GM23248 (cell line): ENCODE measurements at regions not wholly inside any gene's neighbourhood (a gene's known extent, or its start where the extent isn't known, plus 50 kb on each side); places are given as distances from the start of the nearest gene placed in this dataset.

Experiments
- DNase-seq: peaks from one replicate; pipeline ENCODE4 v3.0.0-alpha.2; 2015
- H2AFZ ChIP-seq: fragments of 200-600 bp; sonication (generic); 2 replicates; pipeline ENCODE4 v1.6.1; 2016; ENCODE audit warnings: antibody characterized with exemption
- H3F3A ChIP-seq: fragments of 200-600 bp; sonication (generic); 2 replicates; pipeline ENCODE4 v1.6.1; 2016; ENCODE audit warnings: mild to moderate bottlenecking, antibody characterized with exemption, mixed run types; ENCODE audit not compliant: insufficient read depth
- H3K27ac ChIP-seq: fragments of 200-600 bp; sonication (generic); 2 replicates; pipeline ENCODE4 v1.5.1; 2016; ENCODE audit warnings: mild to moderate bottlenecking
- H3K27me3 ChIP-seq: fragments of 200-600 bp; sonication (generic); replicated peaks from 2 replicates; pipeline ENCODE4 v1.6.1; 2016; ENCODE audit warnings: mild to moderate bottlenecking; ENCODE audit not compliant: insufficient read depth
- H3K36me3 ChIP-seq: fragments of 200-600 bp; sonication (generic); 2 replicates; pipeline ENCODE4 v1.6.1; 2016; ENCODE audit warnings: low read depth, mild to moderate bottlenecking
- H3K4me1 ChIP-seq: fragments of 200-600 bp; sonication (generic); 2 replicates; pipeline ENCODE4 v1.6.1; 2016; ENCODE audit warnings: mild to moderate bottlenecking; ENCODE audit not compliant: insufficient read depth
- H3K4me2 ChIP-seq: fragments of 200-600 bp; sonication (generic); one replicate; pipeline ENCODE4 v1.6.1; 2016; ENCODE audit warnings: mild to moderate bottlenecking; ENCODE audit not compliant: unreplicated experiment
- H3K4me3 ChIP-seq: fragments of 200-600 bp; sonication (generic); 2 replicates; pipeline ENCODE4 v1.5.1; 2016; ENCODE audit warnings: mild to moderate bottlenecking
- H3K79me2 ChIP-seq: fragments of 200-600 bp; sonication (generic); 2 replicates; pipeline ENCODE4 v1.6.1; 2016; ENCODE audit warnings: mild to moderate bottlenecking; ENCODE audit not compliant: insufficient read depth
- H3K9ac ChIP-seq: fragments of 200-600 bp; sonication (generic); 2 replicates; pipeline ENCODE4 v1.6.1; 2016; ENCODE audit warnings: mild to moderate bottlenecking
- H3K9me2 ChIP-seq: fragments of 200-600 bp; sonication (generic); 2 replicates; pipeline ENCODE4 v1.6.1; 2016; ENCODE audit warnings: mixed run types, mild to moderate bottlenecking, moderate library complexity; ENCODE audit not compliant: insufficient read depth
- H3K9me3 ChIP-seq: fragments of 200-600 bp; sonication (generic); one replicate; pipeline ENCODE4 v1.6.1; 2017; ENCODE audit warnings: low read depth
- H4K20me1 ChIP-seq: fragments of 200-600 bp; sonication (generic); 2 replicates; pipeline ENCODE4 v1.6.0; 2016; ENCODE audit not compliant: insufficient read depth
- EZH2 ChIP-seq: fragments of 200-600 bp; sonication (generic); IDR thresholded peaks from 2 replicates; pipeline ENCODE4 v1.6.1; 2018; ENCODE audit warnings: antibody characterized with exemption, mild to moderate bottlenecking; ENCODE audit not compliant: insufficient read depth, poor library complexity, severe bottlenecking
- EZH2phosphoT487 ChIP-seq: fragments of 200-600 bp; sonication (generic); IDR thresholded peaks from 2 replicates; pipeline ENCODE4 v1.6.1; 2018; ENCODE audit warnings: antibody characterized with exemption, moderate library complexity, mild to moderate bottlenecking, low read depth; ENCODE audit not compliant: insufficient read depth
- WGBS, 2 experiments: methylation state at CpG; one replicate each; pipeline ENCODE4 v1.1.6; 2015 to 2017; ENCODE audit warnings: low lambda C conversion rate in 2 of 2, low coverage in 1 of 2; ENCODE audit errors: missing lambda C conversion rate in 2 of 2; 5-methylcytosine and 5-hydroxymethylcytosine counted together
- in situ Hi-C: fragments of 300-500 bp; cut with MboI; formaldehyde crosslinking; loops from 2 replicates; pipeline ENCODE4 v1.15.0; 2020

DNA sequence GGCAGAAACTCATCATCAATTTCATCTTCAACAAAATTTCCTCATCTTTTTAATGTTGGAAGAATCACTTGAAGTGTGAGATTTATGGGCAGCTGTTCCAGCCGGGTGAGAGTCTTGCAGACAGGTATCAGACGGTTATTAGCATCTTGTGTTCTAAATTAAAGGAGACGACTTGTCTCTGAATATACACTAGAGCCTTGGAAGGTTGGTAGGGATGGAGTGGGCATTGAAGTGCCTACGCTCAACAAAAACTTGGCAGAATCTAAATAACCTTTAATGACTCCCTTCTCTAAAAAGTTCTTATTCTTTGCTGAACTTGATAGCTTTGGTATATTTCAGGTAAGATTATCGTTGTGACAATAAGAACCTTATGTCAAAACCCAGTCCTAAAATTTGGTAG is 111.5 kb upstream of the MAGI3 start:
- no peaks in the 10 kb centered on the region for H3K36me3 ChIP-seq
- no peaks in the 10 kb centered on the region for H3F3A ChIP-seq
- H2AFZ ChIP-seq: no peak overlapping the region
- H3K9me2 ChIP-seq: no peaks in the 10 kb centered on the region
- peaks cover 4% of the 10 kb centered on the region; the same call in 1 of the 2 replicates for H3K27me3 ChIP-seq
- H3K9me3 ChIP-seq: no peaks in the 10 kb centered on the region
- no peaks in the 10 kb centered on the region for H4K20me1 ChIP-seq
- in situ Hi-C loops: no loop called here
- TF ChIP-seq EZH2phosphoT487 (no peak), EZH2 (no peak)
- no peaks in the 10 kb centered on the region for H3K4me1 ChIP-seq
- no peak overlapping the region for H3K9ac ChIP-seq
- H3K4me2 ChIP-seq: no peak overlapping the region
- H3K4me3 ChIP-seq: no peak overlapping the region
- H3K79me2 ChIP-seq: no peaks in the 10 kb centered on the region
- DNase-seq: no peak
- H3K27ac ChIP-seq: no peak overlapping the region
- 28 to 29% methylated on average over 5 of the region's 5 CpGs for WGBS, 2 experiments

DNA sequence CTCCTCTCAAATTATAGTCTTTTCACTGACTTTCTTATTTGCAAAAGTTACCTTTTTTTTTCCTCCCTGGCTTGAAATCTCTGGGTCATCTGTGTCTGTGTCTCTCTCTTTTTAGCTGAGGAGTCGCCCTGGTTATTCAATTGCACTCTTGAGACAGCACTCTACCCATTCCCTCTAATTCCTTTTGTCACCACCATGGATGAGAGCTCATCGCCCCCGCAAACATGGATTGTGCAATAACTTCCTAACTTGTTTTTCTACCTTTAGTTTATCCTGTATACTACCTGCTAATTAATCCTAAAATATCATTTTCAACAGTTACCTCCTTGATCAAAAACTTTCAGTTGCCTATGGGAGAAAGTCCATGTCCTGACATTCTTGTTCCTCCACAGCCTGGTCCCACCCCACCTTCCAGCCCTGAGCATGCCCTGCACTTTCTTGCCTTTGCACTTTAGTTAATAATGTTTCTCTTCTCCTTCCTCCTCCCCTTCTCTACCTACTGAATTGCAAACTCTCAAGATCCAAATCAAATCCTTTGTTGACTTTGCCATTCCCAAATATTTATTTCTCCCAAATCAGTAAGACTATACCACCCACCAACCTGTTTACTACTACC is 110.4 kb upstream of the MAGI3 start:
- Histone ChIP-seq H3K4me1 (no peaks in the 10 kb centered on the region), H3F3A (no peaks in the 10 kb centered on the region), H3K4me2 (no peak overlapping the region), H3K79me2 (no peaks in the 10 kb centered on the region), H2AFZ (no peak overlapping the region), H3K9ac (no peak overlapping the region), H3K36me3 (no peaks in the 10 kb centered on the region), H3K27me3 (peaks cover 4% of the 10 kb centered on the region; the same call in 1 of the 2 replicates), H3K9me3 (no peaks in the 10 kb centered on the region), H3K9me2 (no peaks in the 10 kb centered on the region), H4K20me1 (no peaks in the 10 kb centered on the region), H3K27ac (no peak overlapping the region), H3K4me3 (no peak overlapping the region)
- WGBS, 2 experiments: 66 to 68% methylated on average over 3 of the region's 3 CpGs
- TF ChIP-seq EZH2: no peak
- no peak for TF ChIP-seq EZH2phosphoT487
- DNase-seq: no peak
- in situ Hi-C loops: no loop called here

DNA sequence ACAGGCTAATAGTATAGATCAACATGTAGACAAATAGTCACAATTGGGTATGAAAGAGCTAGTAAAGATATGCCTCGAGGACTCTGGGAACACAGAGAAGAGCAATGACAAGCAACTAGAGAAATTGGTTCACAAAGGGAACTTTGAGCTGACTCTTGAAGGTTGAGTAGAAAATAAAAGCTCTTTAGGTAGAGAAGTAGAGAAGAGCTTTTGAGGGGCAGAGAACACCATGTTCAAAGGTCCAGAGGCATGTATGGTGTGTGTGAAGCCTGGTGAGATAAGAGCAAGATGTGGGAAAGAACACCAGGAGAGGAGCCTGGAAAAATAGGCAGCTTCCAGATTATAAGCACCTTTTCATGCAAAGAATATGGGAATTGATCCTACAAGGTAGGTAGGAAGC is 109.7 kb upstream of the MAGI3 start:
- Histone ChIP-seq H3K4me1 (no peaks in the 10 kb centered on the region), H3K9me2 (no peaks in the 10 kb centered on the region), H3K79me2 (no peaks in the 10 kb centered on the region), H3K9ac (no peak overlapping the region), H2AFZ (no peak overlapping the region), H3K27ac (no peak overlapping the region), H3K4me3 (no peak overlapping the region), H3K9me3 (no peaks in the 10 kb centered on the region), H3K36me3 (no peaks in the 10 kb centered on the region), H3K27me3 (peaks cover 4% of the 10 kb centered on the region; the same call in 1 of the 2 replicates), H3K4me2 (no peak overlapping the region), H4K20me1 (no peaks in the 10 kb centered on the region), H3F3A (no peaks in the 10 kb centered on the region)
- in situ Hi-C loops: no loop called here
- no peak for TF ChIP-seq EZH2
- no peak for TF ChIP-seq EZH2phosphoT487
- no peak for DNase-seq
- WGBS, 2 experiments: 10 to 12% methylated on average over 1 of the region's 1 CpG

DNA sequence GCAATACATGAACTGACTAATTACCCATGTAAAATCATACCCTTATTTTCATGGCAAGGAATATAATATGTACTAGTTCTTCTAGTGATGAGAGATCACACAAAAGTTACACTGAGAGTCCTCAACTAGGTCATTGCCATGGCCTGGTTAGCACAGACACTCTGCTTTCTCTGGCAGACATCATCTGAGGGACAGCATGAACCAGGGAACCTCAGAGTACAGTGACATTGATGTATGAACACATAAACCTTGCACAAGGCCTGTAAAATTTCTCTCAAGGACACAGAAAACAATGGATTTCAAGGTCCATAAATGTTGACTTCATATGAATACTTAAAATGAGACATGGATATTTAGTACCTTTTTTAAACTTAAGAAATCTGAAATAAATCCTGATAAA is 108.8 kb upstream of the MAGI3 start:
- Histone ChIP-seq H2AFZ (no peak overlapping the region), H4K20me1 (no peaks in the 10 kb centered on the region), H3K79me2 (no peaks in the 10 kb centered on the region), H3K4me1 (no peaks in the 10 kb centered on the region), H3F3A (no peaks in the 10 kb centered on the region), H3K9ac (no peak overlapping the region), H3K27ac (no peak overlapping the region), H3K9me3 (no peaks in the 10 kb centered on the region), H3K9me2 (no peaks in the 10 kb centered on the region), H3K36me3 (no peaks in the 10 kb centered on the region), H3K4me3 (no peak overlapping the region), H3K4me2 (no peak overlapping the region), H3K27me3 (peaks cover 4% of the 10 kb centered on the region; the same call in 1 of the 2 replicates)
- in situ Hi-C loops: no loop called here
- no peak for DNase-seq
- TF ChIP-seq EZH2: no peak
- no peak for TF ChIP-seq EZH2phosphoT487
